ENCODE measurements at regions not wholly inside any gene's neighbourhood (a gene's known extent, or its start where the extent isn't known, plus 50 kb on each side); places are given as distances from the start of the nearest gene placed in this dataset.

GRCh38 chr13:61838568-61838967 is 422.9 kb upstream of the PCDH20 start:
- TF ChIP-seq REST (IDR thresholded peaks at IDR 0.05; ENCODE audit: low read depth) (no peak), CTCF (IDR thresholded peaks at IDR 0.05 in 2 of 3, conservative IDR thresholded peaks at IDR 0.05 in 1 of 3; ENCODE audit: borderline replicate concordance in 1 of 3, insufficient read depth in 1 of 3, low read depth in 2 of 3, low read length in 2 of 3) (no peak), POLR2AphosphoS5 (IDR thresholded peaks at IDR 0.05; ENCODE audit: low read depth, low read length) (no peak), RAD21 (IDR thresholded peaks at IDR 0.05; ENCODE audit: low read depth) (no peak), EZH2phosphoT487 (IDR thresholded peaks at IDR 0.05; ENCODE audit: borderline replicate concordance) (no peak), EGR1 (IDR thresholded peaks at IDR 0.05; ENCODE audit: low read depth) (no peak), EZH2 (IDR thresholded peaks at IDR 0.05) (no peak), MAX (IDR thresholded peaks at IDR 0.05) (no peak)

Measured in HCT116 (cell line).